ENCODE measurements at regions not wholly inside any gene's neighbourhood (a gene's known extent, or its start where the extent isn't known, plus 50 kb on each side); places are given as distances from the start of the nearest gene placed in this dataset.

DNA sequence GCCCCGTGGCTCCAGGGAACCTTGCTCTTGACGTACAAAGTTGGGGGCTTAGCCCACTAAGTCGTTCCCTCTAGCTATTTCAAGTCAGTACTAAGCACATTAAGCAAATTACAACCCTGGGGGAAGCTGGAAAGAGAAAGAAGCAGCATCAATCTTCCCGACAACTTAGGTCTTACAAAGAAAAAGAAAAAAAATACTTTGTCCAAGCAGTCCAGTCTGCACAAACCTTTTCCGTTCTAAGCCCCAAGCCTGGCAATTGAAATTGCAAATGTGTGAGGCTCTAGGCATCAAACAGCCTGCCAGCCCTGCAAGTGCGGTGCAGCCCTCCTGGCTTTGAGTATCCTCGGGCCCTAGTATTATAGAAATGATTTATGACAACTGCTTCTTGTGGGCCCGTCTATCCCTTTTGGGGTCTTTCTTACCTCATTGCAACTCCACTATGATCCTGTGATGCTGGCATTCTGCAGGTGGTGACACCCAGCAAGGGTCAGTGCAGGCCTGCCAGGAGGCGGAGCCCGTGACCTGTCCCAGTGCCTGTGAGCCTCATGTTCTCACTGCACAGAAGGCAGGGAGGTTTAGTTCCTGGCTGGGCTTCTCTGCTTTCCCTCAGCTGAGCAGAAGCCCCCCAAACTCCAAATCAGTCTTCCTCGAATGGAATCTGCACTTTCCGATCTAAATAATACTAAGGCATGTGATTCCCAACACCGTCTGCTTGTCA lies 232.3 kb upstream of the IRX2 start:
- no peak overlapping the region for H3K27ac ChIP-seq
- CTCF ChIA-PET: no interaction called here
- DNase-seq (ENCODE audit: low spot score): no peak
- POLR2A ChIA-PET (ENCODE audit: low non-redundant PET): no interaction called here
- no peak for TF ChIP-seq CTCF (conservative IDR thresholded peaks at IDR 0.05; ENCODE audit: low read depth)

- TF ChIP-seq CTCF (conservative IDR thresholded peaks at IDR 0.05; ENCODE audit: low read depth): no peak
- no peak for DNase-seq (ENCODE audit: low spot score)
- ChIA-PET CTCF (interaction anchor here (0.8 kb wide), 1 partner anchor 33 kb away, joined by 4 read pairs; no protein-coding TSS in a partner anchor), POLR2A (ENCODE audit: low non-redundant PET) (no interaction called here)
- H3K27ac ChIP-seq: no peak overlapping the region
These were observed 230.2 kb upstream of the IRX2 start for GRCh38 chr5:2981652-2982051.

DNA sequence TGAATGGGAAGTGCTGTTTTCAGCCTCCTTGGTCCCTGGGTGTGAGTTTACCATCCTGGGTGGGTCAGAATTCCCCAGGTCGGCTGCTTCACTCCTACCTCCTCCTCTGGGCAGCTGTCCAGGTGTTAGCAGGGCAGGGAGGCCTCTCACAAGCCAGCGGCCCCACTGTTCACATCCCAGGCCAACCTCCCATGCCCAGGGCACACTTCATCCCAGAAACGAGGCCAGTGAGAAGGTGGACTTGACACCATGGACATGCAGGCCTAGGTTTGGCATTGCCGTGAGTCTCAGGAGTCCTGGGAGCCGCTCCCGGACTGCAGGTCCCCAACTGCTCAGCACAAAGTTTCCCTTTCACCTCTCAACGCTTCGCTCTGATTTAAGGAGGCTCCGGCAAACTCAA lies 229.6 kb upstream of the IRX2 start:
- ChIA-PET CTCF (interaction anchor here (0.8 kb wide), 1 partner anchor 33 kb away, joined by 4 read pairs; no protein-coding TSS in a partner anchor), POLR2A (ENCODE audit: low non-redundant PET) (no interaction called here)
- DNase-seq (ENCODE audit: low spot score): no peak
- TF ChIP-seq CTCF (conservative IDR thresholded peaks at IDR 0.05; ENCODE audit: low read depth): no peak
- no peak overlapping the region for H3K27ac ChIP-seq

DNA sequence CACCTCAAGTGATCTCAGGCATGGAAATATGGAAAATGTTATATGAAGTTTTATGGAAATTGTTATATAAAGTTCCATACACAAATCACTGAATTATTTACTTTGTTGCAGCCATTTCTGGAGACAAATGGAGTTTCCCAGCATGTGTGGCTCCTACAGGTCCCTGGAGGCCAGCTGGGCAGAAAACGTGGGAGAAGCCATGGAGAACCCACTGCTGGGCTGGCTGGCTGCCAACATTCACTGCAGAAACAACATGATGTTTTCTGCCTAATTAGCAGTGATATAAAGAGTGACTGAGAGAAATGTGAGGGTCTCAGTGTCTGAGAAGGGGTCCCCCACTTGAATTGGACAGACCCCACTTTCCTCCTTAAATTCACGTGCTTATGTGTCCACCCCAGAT lies 208.8 kb upstream of the IRX2 start:
- no peak for TF ChIP-seq CTCF (conservative IDR thresholded peaks at IDR 0.05; ENCODE audit: low read depth)
- H3K27ac ChIP-seq: no peak overlapping the region
- no peak for DNase-seq (ENCODE audit: low spot score)
- ChIA-PET CTCF (no interaction called here), POLR2A (ENCODE audit: low non-redundant PET) (no interaction called here)

DNA sequence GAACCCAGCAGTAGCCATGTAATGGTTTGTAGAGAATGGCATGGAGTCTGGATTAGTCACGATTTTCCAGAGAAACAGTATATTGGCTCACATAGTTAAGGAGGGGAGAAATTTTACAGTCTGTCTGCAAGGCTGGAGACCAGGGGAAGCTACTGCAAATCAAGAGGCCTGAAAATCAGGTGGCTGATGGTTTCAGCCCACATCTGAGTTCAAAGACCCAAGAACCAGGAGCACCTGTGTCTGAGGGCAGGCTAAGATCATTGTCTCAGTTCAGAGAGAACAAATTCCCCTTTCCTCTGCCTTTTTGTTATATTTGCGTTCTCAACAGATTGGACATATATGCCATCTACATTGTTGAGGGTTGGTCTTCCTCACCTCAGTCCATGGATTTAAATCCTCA lies 207.5 kb upstream of the IRX2 start:
- POLR2A ChIA-PET (ENCODE audit: low non-redundant PET): no interaction called here
- TF ChIP-seq CTCF (conservative IDR thresholded peaks at IDR 0.05; ENCODE audit: low read depth): no peak
- no peak overlapping the region for H3K27ac ChIP-seq
- DNase-seq (ENCODE audit: low spot score): no peak
- CTCF ChIA-PET: no interaction called here

DNA sequence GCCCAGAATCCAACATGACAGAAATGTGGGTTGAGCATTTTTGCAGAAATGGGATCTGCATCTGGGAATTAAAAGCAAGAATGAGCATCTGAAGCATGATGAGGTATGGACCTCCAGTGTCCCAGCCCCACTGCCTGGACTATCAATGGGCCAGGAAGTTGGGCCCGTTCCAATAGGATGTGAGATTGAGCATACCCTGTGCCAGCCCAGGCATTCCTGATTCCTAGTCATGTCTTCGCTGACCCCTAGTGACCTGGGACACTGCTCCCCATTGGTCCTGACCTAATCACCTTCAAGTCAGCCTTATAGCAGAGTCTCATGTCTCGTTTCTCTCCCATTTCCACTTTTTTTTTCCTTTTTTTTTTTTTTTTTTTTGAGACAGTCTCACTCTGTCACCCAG lies 197.4 kb upstream of the IRX2 start:
- CTCF ChIA-PET: no interaction called here
- no peak for TF ChIP-seq CTCF (conservative IDR thresholded peaks at IDR 0.05; ENCODE audit: low read depth)
- POLR2A ChIA-PET (ENCODE audit: low non-redundant PET): no interaction called here
- H3K27ac ChIP-seq: no peak overlapping the region
- no peak for DNase-seq (ENCODE audit: low spot score)
